ENCODE measurements at regions not wholly inside any gene's neighbourhood (a gene's known extent, or its start where the extent isn't known, plus 50 kb on each side); places are given as distances from the start of the nearest gene placed in this dataset.

- TF ChIP-seq POLR2A (IDR thresholded peaks at IDR 0.05; ENCODE audit: control extremely low read depth in 1 of 2, low read depth in 2 of 2, low read length in 2 of 2): no peak
- no peak for TF ChIP-seq HDAC2 (IDR thresholded peaks at IDR 0.05; ENCODE audit: borderline replicate concordance in 1 of 2, low read depth in 2 of 2, low read length in 2 of 2)
- no peak for TF ChIP-seq PHF8 (conservative IDR thresholded peaks at IDR 0.05; ENCODE audit: low read depth, low read length)
- no peak for TF ChIP-seq CHD2 (IDR thresholded peaks at IDR 0.05; ENCODE audit: low read length)
- TF ChIP-seq, protein P1, sequence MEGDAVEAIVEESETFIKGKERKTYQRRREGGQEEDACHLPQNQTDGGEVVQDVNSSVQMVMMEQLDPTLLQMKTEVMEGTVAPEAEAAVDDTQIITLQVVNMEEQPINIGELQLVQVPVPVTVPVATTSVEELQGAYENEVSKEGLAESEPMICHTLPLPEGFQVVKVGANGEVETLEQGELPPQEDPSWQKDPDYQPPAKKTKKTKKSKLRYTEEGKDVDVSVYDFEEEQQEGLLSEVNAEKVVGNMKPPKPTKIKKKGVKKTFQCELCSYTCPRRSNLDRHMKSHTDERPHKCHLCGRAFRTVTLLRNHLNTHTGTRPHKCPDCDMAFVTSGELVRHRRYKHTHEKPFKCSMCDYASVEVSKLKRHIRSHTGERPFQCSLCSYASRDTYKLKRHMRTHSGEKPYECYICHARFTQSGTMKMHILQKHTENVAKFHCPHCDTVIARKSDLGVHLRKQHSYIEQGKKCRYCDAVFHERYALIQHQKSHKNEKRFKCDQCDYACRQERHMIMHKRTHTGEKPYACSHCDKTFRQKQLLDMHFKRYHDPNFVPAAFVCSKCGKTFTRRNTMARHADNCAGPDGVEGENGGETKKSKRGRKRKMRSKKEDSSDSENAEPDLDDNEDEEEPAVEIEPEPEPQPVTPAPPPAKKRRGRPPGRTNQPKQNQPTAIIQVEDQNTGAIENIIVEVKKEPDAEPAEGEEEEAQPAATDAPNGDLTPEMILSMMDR (IDR thresholded peaks at IDR 0.05; ENCODE audit: control extremely low read depth in 1 of 3, insufficient read depth in 1 of 3, low read depth in 1 of 3, low read length in 3 of 3): no peak
- no peak for TF ChIP-seq ZNF274 (IDR thresholded peaks at IDR 0.05; ENCODE audit: borderline replicate concordance, extremely low read depth, low read length)
- no peak for TF ChIP-seq EP300 (IDR thresholded peaks at IDR 0.05; ENCODE audit: borderline replicate concordance in 1 of 2, low read depth in 2 of 2, low read length in 2 of 2)
- TF ChIP-seq EZH2 (IDR thresholded peaks at IDR 0.05; ENCODE audit: low read depth, low read length, severe bottlenecking): no peak
Measured at GRCh38 chr11:95653099-95653498, 136.5 kb downstream of the FAM76B start.
